HEK293T (cell line): ENCODE measurements at regions not wholly inside any gene's neighbourhood (a gene's known extent, or its start where the extent isn't known, plus 50 kb on each side); places are given as distances from the start of the nearest gene placed in this dataset.

ENCODE experiments used
- ARNT ChIP-seq: fragments of 450-650 bp; IDR thresholded peaks from 2 replicates; pipeline ENCODE4 v1.6.1; 2017; ENCODE audit warnings: mild to moderate bottlenecking
- BHLHE40 ChIP-seq: fragments of 450-650 bp; IDR thresholded peaks from 2 replicates; pipeline ENCODE4 v1.6.1; 2016; ENCODE audit warnings: mild to moderate bottlenecking, moderate library complexity, borderline replicate concordance
- FOXK2 ChIP-seq: fragments of 450-650 bp; IDR thresholded peaks from 2 replicates; pipeline ENCODE4 v1.6.1; 2016; ENCODE audit warnings: mild to moderate bottlenecking
- FOXM1 ChIP-seq: fragments of 450-650 bp; IDR thresholded peaks from 2 replicates; pipeline ENCODE4 v1.6.1; 2017; ENCODE audit warnings: mild to moderate bottlenecking, borderline replicate concordance
- L3MBTL2 ChIP-seq: fragments of 450-650 bp; conservative IDR thresholded peaks from 2 replicates; pipeline ENCODE4 v1.6.1; 2016; ENCODE audit warnings: mild to moderate bottlenecking
- SP1 ChIP-seq: fragments of 450-650 bp; IDR thresholded peaks from 2 replicates; pipeline ENCODE4 v1.6.1; 2017
- SUZ12 ChIP-seq: fragments of 450-650 bp; IDR thresholded peaks from 2 replicates; pipeline ENCODE4 v1.6.1; 2016; ENCODE audit warnings: mild to moderate bottlenecking

- no peak for TF ChIP-seq BHLHE40
- no peak for TF ChIP-seq L3MBTL2
- no peak for TF ChIP-seq ARNT
- TF ChIP-seq SP1: no peak
- TF ChIP-seq FOXM1: no peak
- TF ChIP-seq FOXK2: no peak
- no peak for TF ChIP-seq SUZ12
These were observed 92.4 kb upstream of the TMEM45B start for GRCh38 chr11:129723146-129723760.
